ENCODE measurements at regions not wholly inside any gene's neighbourhood (a gene's known extent, or its start where the extent isn't known, plus 50 kb on each side); places are given as distances from the start of the nearest gene placed in this dataset.

DNA sequence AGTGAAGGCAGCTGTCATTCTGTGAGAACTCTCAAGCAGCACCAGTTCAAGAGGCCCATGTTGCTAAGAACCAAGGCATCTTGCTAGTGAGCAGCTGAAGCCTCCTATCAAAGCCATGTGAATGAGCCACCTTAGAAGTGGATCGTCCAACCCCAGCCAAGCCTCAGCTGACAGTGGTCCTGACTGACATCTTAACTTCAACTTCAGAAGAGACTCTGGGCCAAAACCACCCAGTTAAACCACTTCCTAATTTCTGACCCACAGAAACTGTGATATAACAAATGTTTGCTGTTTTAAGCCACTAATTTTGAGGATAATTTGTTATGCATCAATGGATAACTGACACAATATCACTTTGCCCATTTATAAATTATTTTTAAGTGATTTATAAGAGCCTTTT is 256.0 kb downstream of the RPAP3 start (continued):
- TF ChIP-seq ZNF462 (CRISPR knock-in tag; IDR thresholded peaks at IDR 0.05) (no peak), NANOG (IDR thresholded peaks at IDR 0.05; ENCODE audit: borderline replicate concordance) (no peak)

DNA sequence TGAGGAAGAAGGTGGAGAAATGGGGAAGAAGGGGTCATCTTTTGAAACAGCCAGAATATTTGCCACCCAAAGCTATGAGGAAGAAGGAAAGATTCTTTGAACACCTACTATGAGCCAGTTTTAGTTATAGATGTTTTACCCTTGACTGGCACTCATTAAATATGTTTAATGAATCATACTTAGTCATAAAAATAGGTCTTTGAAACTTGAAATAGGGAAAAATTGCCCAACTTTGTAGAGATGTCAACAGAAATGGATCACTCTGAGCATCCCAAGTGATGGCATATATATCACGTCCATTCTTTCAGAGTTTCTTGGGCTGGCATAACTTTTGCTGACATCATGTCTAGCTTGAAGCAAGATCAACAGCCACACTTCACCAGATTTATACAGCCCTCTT is 263.5 kb downstream of the RPAP3 start:
- no peaks in the 10 kb centered on the region for H3K79me2 ChIP-seq (replicated peaks; ENCODE audit: insufficient read depth)
- no peak overlapping the region for H3K27ac ChIP-seq (ENCODE audit: low read depth)
- no peaks in the 10 kb centered on the region for H3K9me2 ChIP-seq (ENCODE audit: insufficient read depth)
- peaks cover 58% of the 10 kb centered on the region for H3K9me3 Mint-ChIP-seq
- H3K36me3 Mint-ChIP-seq (ENCODE audit: low read depth), result peaks cover 19% of the 10 kb centered on the region; the same call in 2 of the 3 replicates
- no peak overlapping the region for H3K4me3 Mint-ChIP-seq
- H3K27ac Mint-ChIP-seq, result no peak overlapping the region
- no peaks in the 10 kb centered on the region; the same call in 1 of the 2 replicates for H3K36me3 ChIP-seq (ENCODE audit: insufficient read depth)
- no peak overlapping the region for H3K4me2 ChIP-seq
- no peak overlapping the region for H3K4me3 ChIP-seq
- no peaks in the 10 kb centered on the region for H3K27me3 ChIP-seq (ENCODE audit: insufficient read depth)
- no peak overlapping the region for H2AFZ ChIP-seq
- H3K4me1 ChIP-seq (ENCODE audit: insufficient read depth), result no peaks in the 10 kb centered on the region
- H3K4me1 Mint-ChIP-seq, result no peaks in the 10 kb centered on the region
- ATAC-seq (no peak), DNase-seq (ENCODE audit: low spot score) (no peak)
- no peaks in the 10 kb centered on the region for H4K20me1 ChIP-seq (replicated peaks; ENCODE audit: insufficient read depth)
- no peaks in the 10 kb centered on the region for H3F3A ChIP-seq (replicated peaks; ENCODE audit: low read depth)
- peaks cover 3% of the 10 kb centered on the region for H3K27me3 Mint-ChIP-seq (ENCODE audit: insufficient read depth, low read depth, poor library complexity)
- TF ChIP-seq, protein P1, sequence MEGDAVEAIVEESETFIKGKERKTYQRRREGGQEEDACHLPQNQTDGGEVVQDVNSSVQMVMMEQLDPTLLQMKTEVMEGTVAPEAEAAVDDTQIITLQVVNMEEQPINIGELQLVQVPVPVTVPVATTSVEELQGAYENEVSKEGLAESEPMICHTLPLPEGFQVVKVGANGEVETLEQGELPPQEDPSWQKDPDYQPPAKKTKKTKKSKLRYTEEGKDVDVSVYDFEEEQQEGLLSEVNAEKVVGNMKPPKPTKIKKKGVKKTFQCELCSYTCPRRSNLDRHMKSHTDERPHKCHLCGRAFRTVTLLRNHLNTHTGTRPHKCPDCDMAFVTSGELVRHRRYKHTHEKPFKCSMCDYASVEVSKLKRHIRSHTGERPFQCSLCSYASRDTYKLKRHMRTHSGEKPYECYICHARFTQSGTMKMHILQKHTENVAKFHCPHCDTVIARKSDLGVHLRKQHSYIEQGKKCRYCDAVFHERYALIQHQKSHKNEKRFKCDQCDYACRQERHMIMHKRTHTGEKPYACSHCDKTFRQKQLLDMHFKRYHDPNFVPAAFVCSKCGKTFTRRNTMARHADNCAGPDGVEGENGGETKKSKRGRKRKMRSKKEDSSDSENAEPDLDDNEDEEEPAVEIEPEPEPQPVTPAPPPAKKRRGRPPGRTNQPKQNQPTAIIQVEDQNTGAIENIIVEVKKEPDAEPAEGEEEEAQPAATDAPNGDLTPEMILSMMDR (conservative IDR thresholded peaks at IDR 0.05; ENCODE audit: low read depth in 2 of 2), result no peak
- TF ChIP-seq EZH2 (IDR thresholded peaks at IDR 0.05; ENCODE audit: low read depth, unreplicated experiment) (no peak), JUNB (IDR thresholded peaks at IDR 0.05; ENCODE audit: unreplicated experiment) (no peak), CREB1 (CRISPR knock-in tag; IDR thresholded peaks at IDR 0.05; ENCODE audit: low read depth) (no peak), ZNF331 (CRISPR knock-in tag; IDR thresholded peaks at IDR 0.05; ENCODE audit: low read depth) (no peak), EZH2phosphoT487 (IDR thresholded peaks at IDR 0.05; ENCODE audit: unreplicated experiment) (no peak), STAT1 (IDR thresholded peaks at IDR 0.05; ENCODE audit: unreplicated experiment) (no peak), ZNF114 (CRISPR knock-in tag; IDR thresholded peaks at IDR 0.05) (no peak), POLR2AphosphoS5 (IDR thresholded peaks at IDR 0.05; ENCODE audit: low read depth) (no peak)
- TF ChIP-seq, protein P2, sequence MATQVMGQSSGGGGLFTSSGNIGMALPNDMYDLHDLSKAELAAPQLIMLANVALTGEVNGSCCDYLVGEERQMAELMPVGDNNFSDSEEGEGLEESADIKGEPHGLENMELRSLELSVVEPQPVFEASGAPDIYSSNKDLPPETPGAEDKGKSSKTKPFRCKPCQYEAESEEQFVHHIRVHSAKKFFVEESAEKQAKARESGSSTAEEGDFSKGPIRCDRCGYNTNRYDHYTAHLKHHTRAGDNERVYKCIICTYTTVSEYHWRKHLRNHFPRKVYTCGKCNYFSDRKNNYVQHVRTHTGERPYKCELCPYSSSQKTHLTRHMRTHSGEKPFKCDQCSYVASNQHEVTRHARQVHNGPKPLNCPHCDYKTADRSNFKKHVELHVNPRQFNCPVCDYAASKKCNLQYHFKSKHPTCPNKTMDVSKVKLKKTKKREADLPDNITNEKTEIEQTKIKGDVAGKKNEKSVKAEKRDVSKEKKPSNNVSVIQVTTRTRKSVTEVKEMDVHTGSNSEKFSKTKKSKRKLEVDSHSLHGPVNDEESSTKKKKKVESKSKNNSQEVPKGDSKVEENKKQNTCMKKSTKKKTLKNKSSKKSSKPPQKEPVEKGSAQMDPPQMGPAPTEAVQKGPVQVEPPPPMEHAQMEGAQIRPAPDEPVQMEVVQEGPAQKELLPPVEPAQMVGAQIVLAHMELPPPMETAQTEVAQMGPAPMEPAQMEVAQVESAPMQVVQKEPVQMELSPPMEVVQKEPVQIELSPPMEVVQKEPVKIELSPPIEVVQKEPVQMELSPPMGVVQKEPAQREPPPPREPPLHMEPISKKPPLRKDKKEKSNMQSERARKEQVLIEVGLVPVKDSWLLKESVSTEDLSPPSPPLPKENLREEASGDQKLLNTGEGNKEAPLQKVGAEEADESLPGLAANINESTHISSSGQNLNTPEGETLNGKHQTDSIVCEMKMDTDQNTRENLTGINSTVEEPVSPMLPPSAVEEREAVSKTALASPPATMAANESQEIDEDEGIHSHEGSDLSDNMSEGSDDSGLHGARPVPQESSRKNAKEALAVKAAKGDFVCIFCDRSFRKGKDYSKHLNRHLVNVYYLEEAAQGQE (IDR thresholded peaks at IDR 0.05; ENCODE audit: unreplicated experiment), result no peak

All from GM23338 (cell line).